Stimulated activated effector memory CD8-positive, alpha-beta T cell treated with anti-CD3 and anti-CD28 coated beads, Interleukin-12 subunit alpha, Interleukin-12 subunit beta, amount 100 ng/mL, for 72 hours (primary cell): ENCODE measurements at regions not wholly inside any gene's neighbourhood (a gene's known extent, or its start where the extent isn't known, plus 50 kb on each side); places are given as distances from the start of the nearest gene placed in this dataset.

ENCODE experiments used
- ATAC-seq: fragments of 150-1000 bp; cut with Tn5 transposase; 2 replicates; pipeline ENCODE4 v1.10.0; 2021
- DNase-seq, 2 donors: peaks; one replicate each; pipeline ENCODE4 v3.0.0; 2021 to 2022; ENCODE audit warnings: low spot score in 2 of 2
- H3K27ac Mint-ChIP-seq: one replicate; pipeline ENCODE4 v1.8.0; 2022; ENCODE audit warnings: mild to moderate bottlenecking, mixed read lengths
- H3K36me3 Mint-ChIP-seq: one replicate; pipeline ENCODE4 v1.8.0; 2022; ENCODE audit warnings: mild to moderate bottlenecking, mixed read lengths
- H3K4me1 Mint-ChIP-seq: one replicate; pipeline ENCODE4 v1.8.0; 2022; ENCODE audit warnings: mixed read lengths
- H3K4me3 Mint-ChIP-seq: one replicate; pipeline ENCODE4 v1.8.0; 2022; ENCODE audit warnings: mild to moderate bottlenecking, mixed read lengths
- H3K9me3 Mint-ChIP-seq: one replicate; pipeline ENCODE4 v1.8.0; 2022; ENCODE audit warnings: mixed read lengths

DNA sequence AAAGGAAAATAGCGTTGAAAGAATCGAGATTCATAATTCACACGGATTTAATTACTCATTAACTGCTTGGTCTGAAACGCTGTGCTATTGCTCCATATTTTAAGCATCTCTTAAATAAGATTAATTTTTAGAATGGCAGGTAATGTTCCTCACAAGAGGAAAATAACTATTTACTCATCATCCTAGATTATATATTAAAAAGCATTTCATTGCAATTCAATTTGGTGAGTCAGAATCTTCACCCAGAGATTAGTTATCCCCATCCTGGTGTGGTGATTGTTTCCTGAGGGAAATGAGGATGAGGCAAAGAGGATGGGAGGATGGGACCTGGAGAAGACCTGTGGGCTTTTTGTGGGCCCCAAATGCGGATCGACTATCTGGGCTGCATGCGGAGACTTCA, 145.5 kb upstream of the MAP1B start:
- ATAC-seq, result no peak
- no peaks in the 10 kb centered on the region for H3K36me3 Mint-ChIP-seq
- no peak for DNase-seq

DNA sequence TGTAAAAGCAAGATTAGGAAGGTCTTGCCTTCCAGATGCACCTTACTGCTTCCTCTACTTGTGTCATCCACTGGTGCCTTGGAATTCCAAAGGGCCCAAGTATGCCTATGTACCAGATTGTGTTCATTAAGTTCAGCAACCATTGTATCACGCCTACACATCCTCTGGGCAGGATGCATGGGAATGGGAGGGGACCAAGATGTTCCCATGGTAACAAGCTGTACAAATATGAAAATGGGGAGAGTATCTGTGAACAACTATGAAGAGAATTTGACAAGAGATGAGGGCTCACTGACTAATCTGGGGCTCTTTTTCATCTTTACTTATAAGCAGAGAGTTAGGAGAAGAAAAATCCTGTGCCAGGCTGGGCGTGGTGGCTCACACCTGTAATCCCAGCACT, 137.8 kb upstream of the MAP1B start:
- Mint-ChIP-seq H3K27ac (no peak overlapping the region), H3K4me1 (no peaks in the 10 kb centered on the region), H3K36me3 (no peaks in the 10 kb centered on the region), H3K9me3 (no peaks in the 10 kb centered on the region), H3K4me3 (no peak overlapping the region)
- no peak for DNase-seq
- ATAC-seq, result no peak

More for the DNA sequence above, 145.5 kb upstream of the MAP1B start:
- Mint-ChIP-seq H3K9me3 (no peaks in the 10 kb centered on the region), H3K4me3 (no peak overlapping the region), H3K27ac (no peak overlapping the region), H3K4me1 (no peaks in the 10 kb centered on the region)

DNA sequence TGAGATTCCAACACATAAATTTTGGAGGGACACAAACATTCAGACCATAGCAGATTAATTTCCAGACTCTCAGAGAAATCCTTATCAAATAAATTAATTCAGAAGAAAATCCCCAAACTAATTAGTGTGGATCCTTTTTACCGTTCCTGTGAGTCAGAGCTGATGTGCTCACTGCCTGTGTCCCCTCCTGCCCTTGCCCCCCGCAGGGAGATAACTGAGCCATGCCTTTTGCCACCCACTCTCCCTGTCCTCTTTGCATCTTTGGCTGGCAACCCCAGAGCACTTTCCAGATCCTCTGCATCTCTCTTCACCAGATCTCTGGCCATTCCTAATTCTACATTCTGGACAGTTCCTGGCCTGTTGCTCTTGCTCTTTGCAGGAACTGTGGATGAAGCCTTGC, 135.4 kb upstream of the MAP1B start:
- no peak overlapping the region for H3K27ac Mint-ChIP-seq
- no peak for ATAC-seq
- H3K9me3 Mint-ChIP-seq, result no peaks in the 10 kb centered on the region
- no peaks in the 10 kb centered on the region for H3K4me1 Mint-ChIP-seq
- no peak overlapping the region for H3K4me3 Mint-ChIP-seq
- H3K36me3 Mint-ChIP-seq, result no peaks in the 10 kb centered on the region
- DNase-seq, result no peak

DNA sequence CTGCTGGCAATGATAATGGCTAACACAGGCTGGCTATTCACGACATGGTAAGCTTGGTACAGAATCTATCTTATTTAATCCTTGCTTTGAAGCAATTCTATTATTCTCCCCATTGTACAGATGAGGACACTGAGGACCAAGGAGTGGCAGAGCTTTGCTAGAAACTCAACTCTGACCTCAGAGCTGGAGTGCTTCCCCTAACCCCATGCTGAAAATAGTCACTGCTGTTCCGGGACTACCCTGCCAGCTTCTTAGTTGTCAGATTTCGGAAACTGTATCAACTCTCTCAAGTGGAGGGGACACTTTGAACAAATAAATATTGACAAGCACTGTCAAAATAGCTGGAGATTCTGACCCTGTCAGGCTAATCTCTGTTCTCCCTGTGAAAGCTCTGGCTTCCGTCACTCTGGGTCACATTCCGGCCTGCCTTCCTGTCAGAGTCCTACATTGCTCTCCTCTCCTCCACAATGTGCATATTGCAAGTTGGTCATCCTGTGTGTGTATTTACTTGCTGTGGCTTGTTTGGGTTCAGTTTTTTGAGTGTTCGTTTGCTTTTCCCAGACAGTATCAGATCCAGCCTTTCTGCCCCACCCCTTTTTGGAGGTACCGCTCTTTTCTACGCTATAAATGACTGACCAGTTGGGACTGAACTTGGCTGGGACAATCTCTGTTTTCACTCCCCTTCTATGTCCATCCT, 134.3 kb upstream of the MAP1B start:
- Mint-ChIP-seq H3K4me1 (no peaks in the 10 kb centered on the region), H3K27ac (no peak overlapping the region), H3K9me3 (no peaks in the 10 kb centered on the region), H3K36me3 (no peaks in the 10 kb centered on the region), H3K4me3 (no peak overlapping the region)
- ATAC-seq, result no peak
- DNase-seq, result no peak

DNA sequence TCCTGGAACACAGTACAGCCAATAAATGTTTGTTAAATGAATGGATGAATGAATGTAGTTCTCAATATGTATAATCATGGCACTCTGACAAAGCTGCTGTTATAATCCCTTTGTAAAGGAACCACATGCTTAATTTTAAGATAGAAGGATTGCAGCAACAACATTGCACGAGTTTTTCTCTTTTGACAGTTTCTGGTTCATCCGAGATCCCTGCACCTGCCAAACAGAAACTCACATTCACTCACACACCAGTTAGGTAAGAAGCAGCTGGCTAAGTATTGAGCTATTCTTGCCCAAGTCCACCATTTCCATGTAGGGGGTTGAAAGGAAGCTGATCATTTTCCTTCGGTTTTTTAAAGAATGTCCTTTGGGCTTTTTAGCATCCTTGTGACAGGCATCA, 133.7 kb upstream of the MAP1B start:
- DNase-seq (no peak), ATAC-seq (no peak)
- Mint-ChIP-seq H3K9me3 (no peaks in the 10 kb centered on the region), H3K36me3 (no peaks in the 10 kb centered on the region), H3K27ac (no peak overlapping the region), H3K4me1 (no peaks in the 10 kb centered on the region), H3K4me3 (no peak overlapping the region)

DNA sequence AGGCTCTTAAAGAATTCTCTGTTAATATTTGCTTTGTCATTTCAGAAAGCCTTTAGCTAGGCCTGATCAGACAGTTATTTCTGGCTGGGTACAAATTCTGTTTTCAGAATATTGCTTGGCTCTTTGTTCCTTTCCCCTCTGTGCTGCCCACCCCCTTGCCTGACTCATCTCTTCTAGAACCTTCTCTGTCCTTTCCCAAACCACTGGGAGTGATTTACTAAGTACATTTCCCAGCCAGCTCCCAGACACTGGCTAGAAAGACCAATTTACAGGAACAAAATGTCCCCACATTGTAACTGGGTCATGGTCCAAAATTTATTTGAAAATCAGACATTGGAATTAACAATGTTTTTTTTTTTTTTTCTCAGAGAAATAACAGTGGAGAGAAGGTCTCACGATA, 133.1 kb upstream of the MAP1B start:
- Mint-ChIP-seq H3K4me3 (no peak overlapping the region), H3K9me3 (no peaks in the 10 kb centered on the region), H3K36me3 (no peaks in the 10 kb centered on the region), H3K4me1 (no peaks in the 10 kb centered on the region), H3K27ac (no peak overlapping the region)
- DNase-seq (no peak), ATAC-seq (no peak)

DNA sequence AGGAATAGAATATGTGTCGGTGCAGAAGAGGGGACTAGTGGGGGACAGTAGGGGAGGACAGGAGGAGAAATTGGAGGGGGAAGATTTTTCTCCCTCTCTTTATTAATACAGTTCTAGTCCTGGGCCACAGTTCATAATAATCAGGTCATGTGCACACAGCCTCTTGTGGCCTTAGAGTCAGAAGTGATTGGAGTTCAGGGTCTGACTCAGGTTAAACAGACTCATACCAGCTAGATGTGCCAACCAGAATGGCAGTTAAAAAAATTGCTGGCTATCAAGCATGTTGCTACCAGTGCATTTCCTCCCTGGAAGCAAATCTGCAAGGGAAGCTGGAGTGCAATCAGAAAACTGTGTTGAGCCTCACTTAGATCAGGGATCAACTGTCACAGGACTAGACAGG, 132.7 kb upstream of the MAP1B start:
- Mint-ChIP-seq H3K9me3 (no peaks in the 10 kb centered on the region), H3K27ac (no peak overlapping the region), H3K4me3 (no peak overlapping the region), H3K4me1 (no peaks in the 10 kb centered on the region), H3K36me3 (no peaks in the 10 kb centered on the region)
- DNase-seq, result no peak
- no peak for ATAC-seq

DNA sequence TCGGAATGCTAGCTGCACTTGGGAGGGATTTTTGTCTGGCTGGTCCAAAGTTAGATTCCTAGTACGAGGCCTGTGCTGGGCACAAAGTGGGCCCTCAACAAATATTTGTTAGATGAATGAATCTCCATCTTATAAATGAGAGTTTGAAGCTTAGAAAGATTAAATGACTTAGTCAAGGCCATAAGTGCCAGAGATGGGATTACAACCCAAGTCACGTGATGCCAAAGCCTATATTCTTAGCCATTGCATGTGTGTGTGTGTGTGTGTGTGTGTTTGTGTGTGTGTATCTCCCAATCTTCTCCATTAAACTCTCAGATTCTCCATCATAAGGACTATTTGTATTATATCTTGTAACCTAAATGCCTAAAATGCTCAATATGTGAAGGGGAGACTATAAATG, 130.8 kb upstream of the MAP1B start:
- ATAC-seq (no peak), DNase-seq (no peak)
- Mint-ChIP-seq H3K27ac (no peak overlapping the region), H3K36me3 (no peaks in the 10 kb centered on the region), H3K4me3 (no peak overlapping the region), H3K4me1 (no peaks in the 10 kb centered on the region), H3K9me3 (peaks cover 3% of the 10 kb centered on the region)

DNA sequence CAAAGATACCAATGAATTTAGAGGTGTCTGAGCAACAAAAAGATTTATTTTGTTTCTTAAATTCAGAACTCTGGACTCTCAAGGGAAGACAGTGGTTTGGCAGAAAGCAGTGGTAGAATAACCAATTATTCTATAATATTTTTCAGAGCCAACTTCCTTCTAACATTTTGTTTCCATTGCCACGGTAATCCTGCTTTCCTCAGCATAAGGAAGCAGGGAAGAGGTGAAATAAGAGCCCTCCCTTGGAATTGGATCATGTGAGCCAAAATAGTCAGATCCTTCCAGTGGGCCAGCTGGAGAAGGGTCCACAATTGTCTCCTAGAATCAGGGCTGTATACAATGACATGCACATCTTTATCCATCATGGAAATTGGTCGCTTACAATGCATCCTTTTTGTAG, 130.0 kb upstream of the MAP1B start:
- ATAC-seq, result no peak
- no peak for DNase-seq
- peaks cover 8% of the 10 kb centered on the region for H3K9me3 Mint-ChIP-seq
- no peak overlapping the region for H3K4me3 Mint-ChIP-seq
- H3K27ac Mint-ChIP-seq, result no peak overlapping the region
- no peaks in the 10 kb centered on the region for H3K36me3 Mint-ChIP-seq
- H3K4me1 Mint-ChIP-seq, result no peaks in the 10 kb centered on the region

DNA sequence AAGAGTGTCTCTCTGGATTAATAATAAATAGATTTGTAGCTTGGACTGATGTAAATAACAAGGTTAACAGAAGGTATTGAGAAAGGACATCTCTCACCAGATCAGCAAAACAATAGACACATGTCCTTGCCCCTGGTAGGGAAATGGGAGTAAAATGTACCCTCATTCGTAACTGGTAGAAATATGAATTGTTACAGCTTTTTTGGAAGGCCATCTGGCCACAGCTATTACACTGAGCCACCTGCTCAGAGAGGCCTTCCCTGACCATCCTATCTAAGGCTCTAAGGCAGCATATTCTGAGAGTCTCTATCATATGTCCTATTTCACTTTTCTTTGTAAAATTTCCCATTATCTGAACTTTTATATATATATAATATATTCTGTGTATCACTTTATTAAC, 129.1 kb upstream of the MAP1B start:
- ATAC-seq, result no peak
- H3K4me3 Mint-ChIP-seq, result no peak overlapping the region
- DNase-seq, result no peak
- H3K36me3 Mint-ChIP-seq, result no peaks in the 10 kb centered on the region
- H3K4me1 Mint-ChIP-seq, result no peaks in the 10 kb centered on the region
- no peak overlapping the region for H3K27ac Mint-ChIP-seq
- H3K9me3 Mint-ChIP-seq, result peaks cover 10% of the 10 kb centered on the region

DNA sequence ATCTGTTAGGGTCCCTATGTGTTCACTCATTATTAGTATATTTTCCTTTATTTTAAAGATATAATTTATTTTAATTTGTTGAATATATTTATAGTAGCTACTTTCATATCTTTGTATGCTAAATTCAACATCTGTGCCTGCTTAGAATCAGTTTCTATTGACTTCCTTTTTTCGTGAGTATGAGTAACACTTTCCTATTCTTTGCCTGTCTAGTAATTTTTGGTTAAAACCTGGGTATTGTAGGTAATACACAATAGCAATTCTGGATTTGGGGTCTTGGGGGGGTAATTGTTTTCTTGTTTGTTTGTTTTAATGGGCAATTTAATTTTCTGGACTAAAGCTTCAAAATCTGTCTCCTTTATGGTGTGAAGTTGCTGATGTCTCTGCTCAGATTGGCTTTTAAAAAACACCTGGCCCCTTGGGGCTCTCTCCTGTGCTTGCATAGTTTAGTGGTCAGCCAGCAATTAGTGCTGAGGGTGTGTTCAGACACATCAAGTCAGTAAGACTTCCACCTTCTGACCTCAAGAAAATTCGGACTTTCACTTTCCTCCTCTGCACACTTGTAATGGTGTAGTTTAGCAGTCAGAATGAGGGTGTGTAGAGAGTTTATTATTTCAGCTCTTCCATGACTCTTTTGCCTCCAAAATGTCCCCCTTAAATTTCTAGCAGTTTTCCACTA, 124.4 kb upstream of the MAP1B start:
- no peaks in the 10 kb centered on the region for H3K4me1 Mint-ChIP-seq
- no peaks in the 10 kb centered on the region for H3K36me3 Mint-ChIP-seq
- DNase-seq (no peak), ATAC-seq (no peak)
- no peak overlapping the region for H3K4me3 Mint-ChIP-seq
- H3K27ac Mint-ChIP-seq, result no peak overlapping the region
- peaks cover 10% of the 10 kb centered on the region for H3K9me3 Mint-ChIP-seq

DNA sequence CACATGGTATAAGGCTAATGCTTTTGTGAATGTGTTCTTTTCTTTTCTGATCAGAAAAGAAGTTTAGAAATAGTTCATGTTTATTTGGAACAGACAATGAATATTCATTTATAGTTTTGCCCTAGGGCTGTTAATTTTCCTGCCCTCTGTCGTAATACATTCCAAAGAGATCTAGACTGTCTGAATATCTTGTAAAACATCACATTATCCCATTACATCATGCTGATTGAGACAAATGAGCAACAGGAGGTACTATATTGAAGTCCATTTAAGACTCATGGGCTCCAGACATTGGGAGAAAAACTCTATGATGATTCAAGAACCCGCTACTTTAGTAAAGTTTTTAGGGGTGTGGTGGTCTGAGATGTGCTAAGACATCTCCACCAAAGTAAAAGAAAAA, 121.2 kb upstream of the MAP1B start:
- Mint-ChIP-seq H3K9me3 (peaks cover 7% of the 10 kb centered on the region), H3K36me3 (no peaks in the 10 kb centered on the region), H3K27ac (no peak overlapping the region), H3K4me1 (no peaks in the 10 kb centered on the region), H3K4me3 (no peak overlapping the region)
- DNase-seq (no peak), ATAC-seq (no peak)

DNA sequence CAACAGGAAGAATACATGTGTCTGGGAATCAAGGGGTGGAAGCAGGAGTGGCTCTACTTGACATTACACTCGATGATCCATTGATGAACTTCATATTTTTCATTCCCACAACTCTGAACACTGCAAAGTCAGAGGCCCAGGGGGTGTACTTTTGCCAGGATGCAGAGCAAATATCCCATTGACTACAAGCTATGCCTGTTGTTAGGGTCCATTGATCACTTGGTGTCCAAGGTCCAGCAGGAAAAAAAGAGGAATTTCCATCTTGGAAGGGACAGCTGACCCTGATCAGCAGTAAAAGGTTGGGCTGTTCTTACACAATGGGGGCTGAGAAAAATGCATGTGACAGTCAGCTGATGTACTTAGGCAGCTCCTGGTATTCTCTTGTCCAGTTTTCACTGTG, 118.5 kb upstream of the MAP1B start:
- Mint-ChIP-seq H3K9me3 (no peaks in the 10 kb centered on the region), H3K4me3 (no peak overlapping the region), H3K27ac (no peak overlapping the region), H3K4me1 (no peaks in the 10 kb centered on the region), H3K36me3 (no peaks in the 10 kb centered on the region)
- ATAC-seq (no peak), DNase-seq (no peak)

DNA sequence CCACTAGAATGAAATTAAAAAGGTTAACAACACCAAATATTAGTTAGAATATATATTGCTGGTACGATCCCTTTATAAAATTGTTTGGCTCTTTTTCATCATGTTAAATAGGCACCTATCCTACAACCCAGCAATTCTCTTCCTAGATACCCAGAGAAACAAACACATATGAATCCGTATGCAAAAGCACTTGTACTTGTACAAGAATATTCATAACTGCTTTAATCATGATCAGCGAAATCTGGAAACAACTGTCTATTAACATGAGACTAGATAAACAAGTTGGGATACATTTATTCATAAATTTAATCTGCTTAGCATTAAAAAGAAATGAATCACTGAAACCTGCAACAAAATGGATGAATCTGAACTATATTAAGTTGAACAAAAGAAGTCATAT, 113.7 kb upstream of the MAP1B start:
- Mint-ChIP-seq H3K9me3 (no peaks in the 10 kb centered on the region), H3K27ac (no peak overlapping the region), H3K4me3 (no peak overlapping the region), H3K36me3 (no peaks in the 10 kb centered on the region), H3K4me1 (no peaks in the 10 kb centered on the region)
- DNase-seq (no peak), ATAC-seq (no peak)

DNA sequence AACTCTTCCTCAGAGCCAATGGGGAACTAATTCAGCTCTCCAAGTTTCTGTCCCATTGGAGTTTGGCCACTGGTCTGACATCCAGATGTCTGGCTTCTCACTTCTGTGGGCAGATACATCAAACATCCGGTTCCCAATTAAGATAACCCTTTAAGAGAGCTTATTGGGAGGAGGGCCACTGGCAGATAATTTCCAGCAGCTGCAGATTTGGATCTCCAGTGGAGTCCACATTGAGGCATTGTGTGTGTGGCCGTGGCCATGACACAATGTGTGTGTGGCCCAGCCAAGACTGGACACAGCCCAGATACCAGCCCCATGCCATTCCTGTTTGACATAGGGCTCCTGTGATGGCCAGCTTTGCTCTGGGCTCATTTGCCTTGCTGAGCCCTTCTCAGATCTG, 110.5 kb upstream of the MAP1B start:
- Mint-ChIP-seq H3K9me3 (no peaks in the 10 kb centered on the region), H3K36me3 (no peaks in the 10 kb centered on the region), H3K27ac (no peak overlapping the region), H3K4me3 (no peak overlapping the region), H3K4me1 (no peaks in the 10 kb centered on the region)
- no peak for DNase-seq
- ATAC-seq, result no peak

DNA sequence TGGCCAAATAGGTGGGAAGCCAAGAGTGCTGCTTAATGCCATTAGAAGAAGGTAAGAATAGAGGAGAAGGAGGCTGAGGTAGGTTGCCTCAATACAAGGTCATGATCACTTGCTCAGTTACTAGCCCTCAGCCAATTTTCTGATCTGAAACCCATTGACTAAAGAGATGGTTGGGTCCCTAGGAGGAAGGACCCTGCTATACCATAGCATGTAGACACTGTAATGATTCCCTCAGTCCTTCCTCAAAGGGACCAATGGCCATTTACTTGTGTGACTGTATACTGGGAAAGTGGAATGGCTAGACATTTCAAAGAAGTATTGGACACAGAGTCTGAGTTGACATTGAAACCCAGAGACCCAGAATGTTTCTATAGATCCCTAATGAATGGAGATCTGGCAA, 108.5 kb upstream of the MAP1B start:
- Mint-ChIP-seq H3K9me3 (no peaks in the 10 kb centered on the region), H3K4me3 (no peak overlapping the region), H3K4me1 (no peaks in the 10 kb centered on the region), H3K27ac (no peak overlapping the region), H3K36me3 (no peaks in the 10 kb centered on the region)
- DNase-seq (no peak), ATAC-seq (no peak)
